Left forelimb (tissue), 1 donor: ENCODE measurements at regions not wholly inside any gene's neighbourhood (a gene's known extent, or its start where the extent isn't known, plus 50 kb on each side); places are given as distances from the start of the nearest gene placed in this dataset.
A peak's percentile ranks its signal among the peaks of the same experiment; 100 is the strongest.
"Not testable (repeated sequence)": the region's sequence is repeated elsewhere in the genome, so short reads cannot be mapped to it uniquely, and the experiment has no call there.

Experiments
- DNase-seq: peaks from one replicate; pipeline ENCODE4 v3.0.0-alpha.2; 2018; ENCODE audit warnings: low spot score

DNA sequence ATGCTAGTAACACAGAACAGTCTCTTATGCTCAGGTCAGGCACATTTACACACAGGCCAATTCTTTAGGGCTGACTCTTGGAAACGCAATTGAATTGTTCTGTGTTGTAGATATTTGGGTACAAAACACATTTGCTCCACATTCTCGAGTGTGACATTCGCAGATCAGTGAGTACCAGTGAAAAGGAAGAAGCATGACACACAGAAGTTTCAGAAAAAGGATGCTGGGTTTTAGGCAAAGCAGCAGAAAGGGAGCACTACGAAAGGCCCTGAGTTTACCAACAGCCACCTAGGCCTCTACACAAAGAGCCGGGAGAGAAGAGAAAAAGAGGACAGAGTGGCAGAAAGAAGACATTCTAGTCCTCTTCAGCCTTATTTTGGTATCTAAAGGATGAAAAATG, 254.4 kb upstream of the BTG1 start:
- no peak for DNase-seq

GRCh38 chr12:92398565-92399309, 253.1 kb upstream of the BTG1 start:
- no peak for DNase-seq

DNA sequence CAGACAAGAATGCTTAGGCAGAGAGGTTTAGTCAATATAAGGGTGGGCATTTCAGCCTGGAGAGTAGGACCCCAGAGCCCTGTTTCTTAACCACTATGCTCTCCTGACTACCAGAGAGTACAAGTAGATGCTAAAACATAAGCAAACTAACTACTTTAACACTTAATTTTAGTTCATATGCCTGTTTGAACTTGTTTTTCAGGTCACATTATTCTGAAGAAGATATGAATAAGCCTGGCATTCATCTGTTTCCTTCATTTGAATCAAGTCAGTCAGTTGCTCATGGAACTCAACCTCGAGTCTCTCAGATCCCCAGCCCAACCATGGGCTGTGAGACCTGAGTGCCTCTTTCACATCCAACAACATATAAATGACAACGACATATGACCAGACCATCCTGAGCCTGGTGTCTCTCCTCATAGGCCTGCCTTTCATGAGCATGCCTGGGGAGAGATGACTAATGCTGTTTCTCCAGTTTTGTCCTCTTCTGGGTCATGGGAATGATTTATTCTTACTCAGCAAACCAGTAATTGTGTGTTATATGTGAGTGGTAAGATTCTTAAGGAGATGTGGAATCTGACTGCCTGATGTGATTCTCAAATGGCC, 251.1 kb upstream of the BTG1 start:
- DNase-seq: no peak

DNA sequence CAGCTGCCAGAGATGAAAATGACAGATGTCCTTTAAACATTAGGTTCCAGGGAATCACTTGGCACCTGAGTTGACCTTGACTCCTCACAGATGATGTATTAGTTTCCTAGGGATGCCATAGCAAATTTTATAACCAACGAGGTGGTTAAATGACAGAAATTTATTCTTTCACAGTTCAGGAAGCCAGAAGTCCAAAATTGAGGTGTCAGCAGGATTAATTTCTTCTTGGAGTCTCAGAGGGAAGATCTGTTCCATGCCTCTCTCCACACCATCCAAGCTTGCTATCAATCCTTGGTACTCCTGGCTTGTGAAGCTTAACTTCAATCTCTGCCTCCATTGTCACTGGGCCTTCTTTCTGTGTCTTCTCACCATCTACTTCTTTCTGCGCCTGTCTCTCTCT, 249.7 kb upstream of the BTG1 start:
- DNase-seq: no peak

DNA sequence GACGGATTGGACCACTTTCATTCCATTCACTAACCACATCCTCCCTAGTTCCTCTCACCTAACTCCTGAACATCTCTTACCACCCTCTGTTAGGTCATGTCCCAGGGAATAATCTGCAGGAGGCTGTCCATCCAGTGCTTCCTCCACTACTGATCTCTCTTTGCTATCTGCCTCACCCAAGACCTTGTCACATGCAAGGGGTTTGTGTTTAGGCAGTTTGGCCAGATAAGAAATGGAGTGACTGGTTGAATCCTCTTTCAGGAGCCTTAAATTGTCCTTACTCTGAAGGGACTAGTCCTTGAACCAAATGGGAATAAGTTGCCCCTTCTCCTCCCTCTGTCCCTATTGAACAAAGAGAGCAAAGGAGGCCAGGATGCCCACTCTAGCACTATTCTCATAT, 249.2 kb upstream of the BTG1 start:
- no peak for DNase-seq

- no peak for DNase-seq
These were observed 247.9 kb upstream of the BTG1 start for GRCh38 chr12:92393504-92393903.

GRCh38 chr12:92391726-92392125, 246.1 kb upstream of the BTG1 start:
- DNase-seq: not testable (repeated sequence)

DNA sequence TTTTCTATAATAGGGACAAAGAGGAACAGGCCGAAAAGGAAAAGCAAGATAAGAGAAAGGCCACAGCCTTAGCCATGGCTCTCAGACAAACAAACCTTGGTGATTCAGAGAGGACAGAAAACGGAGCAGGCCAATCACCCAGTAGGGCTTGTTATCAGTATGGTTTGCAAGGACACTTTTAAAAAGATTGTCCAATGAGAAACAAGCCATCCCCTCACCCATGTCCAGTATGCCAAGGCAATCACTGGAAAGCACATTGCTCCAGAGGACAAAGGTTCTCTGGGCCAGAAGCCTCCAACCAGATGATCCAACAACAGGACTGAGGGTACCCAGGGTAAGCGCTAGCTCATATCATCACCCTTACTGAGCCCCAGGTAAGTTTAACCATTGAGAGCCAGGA, 243.8 kb upstream of the BTG1 start:
- no peak for DNase-seq

- no peak for DNase-seq
These were observed 239.7 kb upstream of the BTG1 start for GRCh38 chr12:92385296-92385695.

DNA sequence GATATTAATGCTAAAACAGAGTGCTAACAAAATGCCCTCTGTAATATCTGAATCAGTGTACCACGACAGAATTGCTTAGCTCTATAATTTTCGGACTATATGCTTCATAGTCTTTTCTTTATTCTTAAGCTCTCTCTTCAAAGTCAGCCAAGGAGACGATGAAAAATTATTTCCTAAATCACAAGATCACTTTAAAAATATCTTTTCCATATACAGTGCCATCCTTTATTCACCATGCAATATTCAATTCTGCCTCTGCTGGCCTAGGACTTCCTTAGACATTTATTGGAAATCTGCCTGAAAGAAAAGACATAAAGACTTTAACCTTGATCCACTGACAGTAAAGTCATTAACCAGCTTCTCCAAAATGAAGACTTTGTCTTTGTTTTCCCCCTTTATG, 238.9 kb upstream of the BTG1 start:
- no peak for DNase-seq

- no peak for DNase-seq
These were observed 236.8 kb upstream of the BTG1 start for GRCh38 chr12:92382383-92382878.

DNA sequence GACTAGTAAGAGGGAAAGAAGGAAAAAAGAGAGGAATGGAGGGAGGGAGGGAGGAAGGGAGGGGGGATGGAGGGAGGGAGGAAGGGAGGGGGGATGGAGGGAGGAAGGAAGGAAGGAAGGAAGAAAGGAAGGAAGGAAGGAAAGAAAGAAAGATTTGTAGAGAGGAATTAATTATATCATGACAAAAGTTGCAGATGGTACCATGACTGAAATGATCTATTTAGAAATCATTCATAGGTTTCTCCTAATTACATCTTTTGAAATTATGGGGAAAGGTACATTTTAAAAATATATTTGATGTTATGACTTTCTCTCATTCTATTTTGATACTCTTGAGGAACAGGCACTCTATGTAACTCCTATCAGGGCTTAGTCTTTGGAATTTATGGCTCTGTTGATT, 236.2 kb upstream of the BTG1 start:
- no peak for DNase-seq

DNA sequence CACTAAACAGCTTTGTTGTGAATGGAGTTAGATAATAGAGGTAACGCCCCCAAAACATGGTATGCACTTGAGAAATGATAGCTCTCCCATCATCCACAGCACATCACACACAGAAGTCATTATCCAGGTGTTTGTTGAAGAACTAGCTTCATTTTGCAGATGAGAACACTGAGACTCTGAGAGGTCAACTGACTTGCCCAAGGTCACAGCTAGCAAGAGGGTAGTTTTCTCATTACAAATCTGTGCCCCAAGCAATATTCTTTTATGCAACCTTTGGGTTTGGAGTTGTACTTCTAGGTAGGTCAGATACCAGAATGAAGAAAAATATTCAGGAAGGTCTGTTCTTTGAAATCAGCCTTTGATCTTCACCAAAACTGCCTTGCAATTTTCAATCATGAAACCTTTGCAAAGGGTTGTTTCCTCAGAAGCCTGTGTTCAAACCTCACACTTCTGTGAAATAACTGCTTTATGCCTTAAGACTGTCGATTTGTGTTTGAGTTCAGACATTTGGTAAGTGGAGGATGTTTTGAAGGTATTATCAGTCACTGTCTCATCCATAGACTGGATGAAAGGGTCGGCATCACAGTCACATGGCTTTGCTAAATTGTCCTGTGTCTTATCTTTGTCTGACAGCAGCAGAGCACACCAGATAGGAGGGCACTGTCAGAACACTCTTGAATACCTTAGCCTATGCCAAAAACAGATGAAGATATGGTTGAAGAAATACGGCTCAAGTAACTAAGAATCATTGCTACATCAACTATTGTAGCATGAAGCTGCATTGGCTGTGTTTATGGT, 233.2 kb upstream of the BTG1 start:
- no peak for DNase-seq

DNA sequence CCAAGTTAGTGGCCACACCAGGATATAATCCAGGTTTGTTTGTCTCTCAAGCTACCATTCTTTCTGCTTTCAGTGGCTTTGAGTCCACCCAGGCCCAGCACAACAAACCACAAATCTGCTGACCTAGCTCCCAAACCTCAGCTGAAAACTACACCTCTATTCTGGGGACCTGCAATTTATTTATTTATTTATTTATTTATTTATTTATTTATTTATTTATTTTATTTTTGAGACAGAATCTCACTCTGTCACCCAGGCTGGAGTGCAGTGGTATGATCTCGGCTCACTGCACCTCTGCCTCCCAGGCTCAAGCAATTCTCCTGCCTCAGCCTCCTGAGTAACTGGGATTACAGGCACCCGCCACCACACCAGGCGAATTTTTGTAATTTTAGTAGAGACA, 229.9 kb upstream of the BTG1 start:
- DNase-seq: not testable (repeated sequence)

DNA sequence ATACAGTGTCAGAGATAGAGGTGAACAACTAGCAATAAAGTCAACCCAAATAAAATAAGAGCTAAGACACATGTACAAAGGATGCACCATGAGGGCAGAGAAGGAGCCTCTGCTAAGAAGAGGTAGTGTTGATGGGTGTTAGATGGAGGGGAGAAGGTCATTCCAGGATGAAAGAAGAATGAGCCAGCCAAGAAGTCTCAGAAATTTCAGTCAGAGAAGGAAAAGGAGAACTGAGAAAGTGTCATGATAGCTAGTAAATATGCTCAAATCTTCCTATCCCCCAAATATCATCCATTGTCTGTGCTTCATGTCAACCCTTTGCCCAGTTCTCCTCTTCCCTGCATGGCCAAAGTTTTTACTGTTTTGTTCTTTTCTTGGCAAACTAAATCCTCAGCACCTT, 225.2 kb upstream of the BTG1 start:
- DNase-seq: no peak

GRCh38 chr12:92369636-92370035, 224.0 kb upstream of the BTG1 start:
- DNase-seq: no peak

- no peak for DNase-seq
These were observed 223.4 kb upstream of the BTG1 start for GRCh38 chr12:92369056-92369455.

DNA sequence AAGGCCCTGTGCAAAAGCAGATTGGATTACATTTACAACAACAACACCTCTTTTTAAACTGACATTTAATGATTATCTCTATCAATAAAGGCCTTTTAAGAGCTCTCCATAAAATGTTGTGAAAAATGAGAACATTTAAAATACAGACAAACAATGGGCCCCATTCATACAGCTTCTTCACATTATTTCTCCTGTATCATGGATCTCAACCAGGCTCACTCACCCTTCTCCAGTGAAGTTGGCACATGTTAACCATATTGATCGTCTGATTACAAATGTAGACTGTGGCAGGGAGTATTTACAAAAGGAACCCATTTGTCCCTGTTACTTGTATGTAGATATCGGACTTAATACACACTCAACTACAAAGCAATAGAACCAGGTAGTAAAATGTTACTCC, 220.2 kb upstream of the BTG1 start:
- no peak for DNase-seq

- DNase-seq: no peak
These were observed 219.7 kb upstream of the BTG1 start for GRCh38 chr12:92365333-92365732.

- peak; percentile 76 for DNase-seq
These were observed 217.9 kb upstream of the BTG1 start for GRCh38 chr12:92363295-92364146.

DNA sequence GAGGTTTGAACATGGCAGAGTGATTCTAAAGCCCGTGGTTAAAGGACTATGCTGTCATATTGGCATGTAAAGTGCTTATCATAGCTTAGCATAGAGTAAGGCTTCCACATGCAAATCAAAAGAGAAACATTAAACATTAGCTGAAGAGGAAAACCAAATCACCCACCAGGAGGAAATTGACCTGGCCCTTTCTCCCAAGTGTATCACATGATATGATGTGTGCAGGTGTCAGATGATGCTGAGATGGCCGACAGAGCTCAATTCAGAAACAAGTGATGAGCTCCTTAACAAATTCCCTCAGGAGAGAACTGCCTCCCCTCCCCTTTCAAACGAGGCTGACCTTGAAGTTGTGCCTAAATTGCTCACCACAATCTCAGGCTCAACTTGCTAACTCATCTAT, 217.1 kb upstream of the BTG1 start:
- no peak for DNase-seq

- DNase-seq: no peak
These were observed 216.5 kb upstream of the BTG1 start for GRCh38 chr12:92362126-92362525.
